GM12878 (cell line): ENCODE measurements at regions not wholly inside any gene's neighbourhood (a gene's known extent, or its start where the extent isn't known, plus 50 kb on each side); places are given as distances from the start of the nearest gene placed in this dataset.

Source experiments
- ATAC-seq: fragments of 200-7000 bp; cut with Tn5 transposase; 3 replicates; pipeline ENCODE4 v1.9.1; 2020; ENCODE audit warnings: mild to moderate bottlenecking, moderate library complexity
- BruUV-seq: library from RNA; stranded (reverse); fragments of 400-500 nt; replicated peaks from 2 replicates; lab custom pipeline; 2021; lab: Mats Ljungman, UMichigan
- CTCF ChIA-PET: fragments of 300-600 bp; sonication (Branson Sonifier 250); formaldehyde crosslinking; extraction: SDS; loops from one replicate; lab custom pipeline; 2021; ENCODE audit warnings: inconsistent platforms; lab: Yijun Ruan, JAX
- POLR2A ChIA-PET: fragments of 350-600 bp; formaldehyde crosslinking; extraction: SDS; loops from one replicate; lab custom pipeline; 2021; ENCODE audit warnings: inconsistent platforms; lab: Charles Lee
- RAD21 ChIA-PET: fragments of 300-600 bp; sonication (Branson Sonifier 250); formaldehyde crosslinking; loops from one replicate; lab custom pipeline; 2023; ENCODE audit warnings: antibody characterized with exemption; ENCODE audit not compliant: unreplicated experiment; lab: Charles Lee
- SMC1A ChIA-PET: fragments of 300-600 bp; sonication (Branson Sonifier 250); formaldehyde crosslinking; loops from one replicate; lab custom pipeline; 2023; ENCODE audit not compliant: unreplicated experiment, uncharacterized antibody; lab: Charles Lee
- DNase-seq: peaks from one replicate; pipeline ENCODE4 v3.0.0-alpha.2; 2011; ENCODE audit warnings: low read depth, low spot score
- FAIRE-seq: peaks from 3 replicates; lab custom pipeline; 2011; peaks lifted over from hg19 to GRCh38; lab: Jason Lieb, UNC
- H2AFZ ChIP-seq: 2 replicates; pipeline ENCODE4 v1.6.0; 2011; ENCODE audit warnings: low read depth, low read length, control low read depth; ENCODE audit not compliant: control insufficient read depth
- H3K27ac ChIP-seq: 2 replicates; pipeline ENCODE4 v1.5.1; 2011; ENCODE audit warnings: control low read depth; ENCODE audit not compliant: control insufficient read depth, insufficient read depth
- H3K27me3 ChIP-seq, 2 experiments: replicated peaks in 1 of 2; 2 replicates each; pipeline versions ENCODE4 v1.6.0 to v1.6.1; 2011; ENCODE audit warnings: low read length in 1 of 2; ENCODE audit not compliant: control insufficient read depth in 2 of 2, insufficient read depth in 2 of 2
- H3K36me3 ChIP-seq, 2 experiments: 2 replicates each; pipeline ENCODE4 v1.5.1; 2011; ENCODE audit warnings: low read length in 1 of 2; ENCODE audit not compliant: control insufficient read depth in 2 of 2, insufficient read depth in 2 of 2
- H3K4me1 ChIP-seq: 2 replicates; pipeline ENCODE4 v1.6.1; 2011; ENCODE audit warnings: mild to moderate bottlenecking, low read length, moderate library complexity, mixed read lengths; ENCODE audit not compliant: control insufficient read depth, insufficient read depth
- H3K4me2 ChIP-seq: 2 replicates; pipeline ENCODE4 v1.6.0; 2011; ENCODE audit warnings: control low read depth; ENCODE audit not compliant: control insufficient read depth, insufficient read depth
- H3K4me3 ChIP-seq: fragments of 200-600 bp; sonication (generic); 2 replicates; pipeline ENCODE4 v1.5.1; 2016
- H3K79me2 ChIP-seq: 2 replicates; pipeline ENCODE4 v1.6.0; 2011; ENCODE audit warnings: low read length; ENCODE audit not compliant: control insufficient read depth, insufficient read depth
- H3K9ac ChIP-seq: 2 replicates; pipeline ENCODE4 v1.8.0; 2011; ENCODE audit warnings: low read length, control low read depth, mixed read lengths; ENCODE audit not compliant: control insufficient read depth, insufficient read depth
- H3K9me3 ChIP-seq: replicated peaks from 3 replicates; pipeline ENCODE4 v1.5.1; 2011; ENCODE audit warnings: mild to moderate bottlenecking, low read length; ENCODE audit not compliant: control insufficient read depth, insufficient read depth
- H4K20me1 ChIP-seq: 2 replicates; pipeline ENCODE4 v1.6.0; 2011; ENCODE audit not compliant: control insufficient read depth, insufficient read depth
- ATF3 ChIP-seq: IDR thresholded peaks from 2 replicates; pipeline ENCODE4 v1.6.1; 2011; ENCODE audit warnings: low read depth, mild to moderate bottlenecking, low read length, moderate library complexity, borderline replicate concordance; ENCODE audit errors: extremely low read depth
- BCL11A ChIP-seq: IDR thresholded peaks from 2 replicates; pipeline ENCODE4 v1.6.1; 2011; ENCODE audit warnings: low read depth, low read length
- CHD2 ChIP-seq: IDR thresholded peaks from 2 replicates; pipeline ENCODE4 v1.6.1; 2011; ENCODE audit warnings: low read depth, low read length, improper control_type of control experiment, borderline replicate concordance
- EGR1 ChIP-seq, 2 experiments: IDR thresholded peaks; 1 replicate in 1 of 2; 2 replicates in 1 of 2; pipeline ENCODE4 v1.6.1; 2011 to 2012; ENCODE audit warnings: low read depth in 2 of 2, low read length in 2 of 2, borderline replicate concordance in 1 of 2, mild to moderate bottlenecking in 1 of 2, moderate library complexity in 1 of 2
- ETV6 ChIP-seq, 2 experiments: fragments of 450-650 bp in 1 of 2; IDR thresholded peaks in 1 of 2; conservative IDR thresholded peaks in 1 of 2; 2 replicates each; pipeline ENCODE4 v1.6.1; 2014; ENCODE audit warnings: antibody characterized with exemption in 1 of 2, borderline replicate concordance in 1 of 2, low read depth in 1 of 2, mild to moderate bottlenecking in 1 of 2, moderate library complexity in 1 of 2
- EZH2 ChIP-seq: IDR thresholded peaks from 2 replicates; pipeline ENCODE4 v1.6.1; 2012; ENCODE audit warnings: low read depth, mild to moderate bottlenecking, control low read depth, inconsistent platforms, low read length, borderline replicate concordance; ENCODE audit not compliant: control insufficient read depth
- JUNB ChIP-seq: IDR thresholded peaks from 2 replicates; pipeline ENCODE4 v1.6.1; 2016; ENCODE audit warnings: antibody characterized with exemption, mild to moderate bottlenecking
- MTA2 ChIP-seq: fragments of 450-650 bp; IDR thresholded peaks from 2 replicates; pipeline ENCODE4 v1.6.1; 2016; ENCODE audit warnings: low read depth, mild to moderate bottlenecking, moderate library complexity
- MTA3 ChIP-seq: IDR thresholded peaks from 2 replicates; pipeline ENCODE4 v1.6.1; 2012; ENCODE audit warnings: low read length, inconsistent platforms, borderline replicate concordance
- NFYB ChIP-seq: IDR thresholded peaks from 2 replicates; pipeline ENCODE4 v1.6.1; 2011; ENCODE audit warnings: low read depth, mild to moderate bottlenecking, low read length, improper control_type of control experiment, moderate library complexity; ENCODE audit not compliant: insufficient read depth
- NRF1 ChIP-seq: conservative IDR thresholded peaks from 2 replicates; pipeline ENCODE4 v1.6.1; 2011; ENCODE audit warnings: mild to moderate bottlenecking, low read depth, low read length, improper control_type of control experiment
- POLR2A ChIP-seq: IDR thresholded peaks from 2 replicates; pipeline ENCODE4 v1.6.1; 2011; ENCODE audit warnings: low read depth, mild to moderate bottlenecking, low read length
- RAD51 ChIP-seq: fragments of 450-650 bp; IDR thresholded peaks from 2 replicates; pipeline ENCODE4 v1.6.1; 2016; ENCODE audit warnings: moderate library complexity, mild to moderate bottlenecking, inconsistent platforms
- REST ChIP-seq: IDR thresholded peaks from 2 replicates; pipeline ENCODE4 v1.6.1; 2012; ENCODE audit warnings: mild to moderate bottlenecking, low read depth, low read length
- SMARCA5 ChIP-seq: fragments of 450-650 bp; IDR thresholded peaks from 2 replicates; pipeline ENCODE4 v1.6.1; 2017; ENCODE audit warnings: mild to moderate bottlenecking
- TCF12 ChIP-seq: IDR thresholded peaks from 2 replicates; pipeline ENCODE4 v1.6.1; 2011; ENCODE audit warnings: low read depth, mild to moderate bottlenecking, low read length
- ZBTB40 ChIP-seq: fragments of 450-650 bp; IDR thresholded peaks from 2 replicates; pipeline ENCODE4 v1.6.1; 2016; ENCODE audit warnings: mild to moderate bottlenecking, moderate library complexity, borderline replicate concordance
- ZNF622 ChIP-seq: fragments of 450-650 bp; IDR thresholded peaks from 2 replicates; pipeline ENCODE4 v1.6.1; 2017; ENCODE audit warnings: mild to moderate bottlenecking, inconsistent platforms
- WGBS: methylation state at CpG from one replicate; pipeline ENCODE4 v1.1.6; 2016; ENCODE audit warnings: low lambda C conversion rate; ENCODE audit not compliant: insufficient replicate concordance, insufficient coverage; ENCODE audit errors: missing lambda C conversion rate; 5-methylcytosine and 5-hydroxymethylcytosine counted together
- in situ Hi-C: fragments of 300-500 bp; cut with MboI; formaldehyde crosslinking; loops from 9 replicates; pipeline ENCODE4 v1.14.3; 2018; ENCODE audit warnings: mixed read lengths
- intact Hi-C: fragments of 100-400 bp; cut with micrococcal nuclease; formaldehyde crosslinking; loops from one replicate; pipeline ENCODE4 v1.14.2; 2022; ENCODE audit not compliant: unreplicated experiment

GRCh38 chr5:29950416-29951145 is 1242.9 kb upstream of the CDH6 start:
- SMC1A ChIA-PET: no interaction called here
- no peak for TF ChIP-seq NFYB
- TF ChIP-seq EZH2: no peak
- TF ChIP-seq CHD2: no peak
- no peak for TF ChIP-seq TCF12
- no peak for TF ChIP-seq REST
- TF ChIP-seq BCL11A: no peak
- TF ChIP-seq MTA2: no peak
- no peak for TF ChIP-seq JUNB
- TF ChIP-seq NRF1: no peak
- TF ChIP-seq ZNF622: no peak
- no peak for TF ChIP-seq ATF3
- no peak for TF ChIP-seq SMARCA5
- no peak for TF ChIP-seq MTA3
- no peak for TF ChIP-seq RAD51
- TF ChIP-seq EGR1 (IDR thresholded peaks at IDR 0.05; ENCODE audit: borderline replicate concordance in 1 of 2, low read depth in 2 of 2, low read length in 2 of 2): no peak
- no peak for TF ChIP-seq ZBTB40
- TF ChIP-seq POLR2A: no peak
- TF ChIP-seq ETV6 (conservative IDR thresholded peaks at IDR 0.05 in 1 of 2, IDR thresholded peaks at IDR 0.05 in 1 of 2; ENCODE audit: borderline replicate concordance in 1 of 2, low read depth in 1 of 2): no peak

More at GRCh38 chr5:29950416-29951145, 1242.9 kb upstream of the CDH6 start:
- RAD21 ChIA-PET: no interaction called here
- WGBS: 22% methylated on average over 2 of the region's 2 CpGs
- Histone ChIP-seq H4K20me1 (no peaks in the 10 kb centered on the region), H3K79me2 (no peaks in the 10 kb centered on the region), H3K4me2 (no peak overlapping the region), H3K9me3 (no peaks in the 10 kb centered on the region), H2AFZ (no peak overlapping the region), H3K4me1 (no peaks in the 10 kb centered on the region), H3K36me3 (no peaks in the 10 kb centered on the region), H3K9ac (no peak overlapping the region), H3K27ac (no peak overlapping the region), H3K4me3 (no peak overlapping the region), H3K27me3 (no peaks in the 10 kb centered on the region)
- no peak for DNase-seq
- no peak for ATAC-seq
- POLR2A ChIA-PET: no interaction called here
- no TSS peak for BruUV-seq
- in situ Hi-C loops (no loop called here), intact Hi-C loops (no loop called here)
- CTCF ChIA-PET: no interaction called here
- FAIRE-seq: no peak
